UCSD-AML1 (cell line): ENCODE measurements at regions not wholly inside any gene's neighbourhood (a gene's known extent, or its start where the extent isn't known, plus 50 kb on each side); places are given as distances from the start of the nearest gene placed in this dataset.
"Not testable (repeated sequence)": the region's sequence is repeated elsewhere in the genome, so short reads cannot be mapped to it uniquely, and the experiment has no call there.

Experiments used
- DNase-seq: peaks from one replicate; lab custom pipeline; 2025; ENCODE audit not compliant: unreplicated experiment; lab: John Stamatoyannopoulos, UW

- DNase-seq = no peak
Measured at GRCh38 chr19:27962264-27962663, 1250.7 kb downstream of the UQCRFS1 start.

GRCh38 chr19:27955485-27956480 lies 1257.2 kb downstream of the UQCRFS1 start:
- DNase-seq = no peak

GRCh38 chr19:27942607-27943006 lies 1270.3 kb downstream of the UQCRFS1 start:
- not testable (repeated sequence) for DNase-seq

GRCh38 chr19:27936139-27936538 lies 1276.8 kb downstream of the UQCRFS1 start:
- DNase-seq = no peak

- DNase-seq = no peak
Measured at GRCh38 chr19:27935669-27936068, 1277.3 kb downstream of the UQCRFS1 start.

GRCh38 chr19:27929399-27929798 lies 1283.6 kb downstream of the UQCRFS1 start:
- DNase-seq = no peak

GRCh38 chr19:27925202-27925601 lies 1287.7 kb downstream of the UQCRFS1 start:
- DNase-seq = no peak

GRCh38 chr19:27922970-27923369 lies 1290.0 kb downstream of the UQCRFS1 start:
- no peak for DNase-seq

GRCh38 chr19:27920774-27921173 lies 1292.2 kb downstream of the UQCRFS1 start:
- DNase-seq = no peak

- DNase-seq = no peak
Measured at GRCh38 chr19:27918818-27919217, 1294.1 kb downstream of the UQCRFS1 start.

GRCh38 chr19:27911122-27911898 lies 1301.6 kb downstream of the UQCRFS1 start:
- DNase-seq = no peak

- DNase-seq = no peak
Measured at GRCh38 chr19:27909861-27910260, 1303.1 kb downstream of the UQCRFS1 start.

GRCh38 chr19:27909185-27909840 lies 1303.6 kb downstream of the UQCRFS1 start:
- DNase-seq = no peak

- no peak for DNase-seq
Measured at GRCh38 chr19:27906081-27906480, 1306.9 kb downstream of the UQCRFS1 start.

GRCh38 chr19:27905074-27905473 lies 1307.9 kb downstream of the UQCRFS1 start:
- DNase-seq = no peak

GRCh38 chr19:27901078-27901477 lies 1311.9 kb downstream of the UQCRFS1 start:
- no peak for DNase-seq

GRCh38 chr19:27896091-27896490 lies 1316.9 kb downstream of the UQCRFS1 start:
- DNase-seq = no peak

GRCh38 chr19:27894906-27895754 lies 1317.8 kb downstream of the UQCRFS1 start:
- DNase-seq = no peak

- no peak for DNase-seq
Measured at GRCh38 chr19:27892500-27892899, 1320.5 kb downstream of the UQCRFS1 start.

- no peak for DNase-seq
Measured at GRCh38 chr19:27891411-27891810, 1321.5 kb downstream of the UQCRFS1 start.
